IMR-90 (cell line): ENCODE measurements at regions not wholly inside any gene's neighbourhood (a gene's known extent, or its start where the extent isn't known, plus 50 kb on each side); places are given as distances from the start of the nearest gene placed in this dataset.

Experiments used
- ATAC-seq: fragments of 200-7000 bp; cut with Tn5 transposase; 2 replicates; pipeline ENCODE4 v1.9.1; 2020; ENCODE audit warnings: low read depth, mild to moderate bottlenecking, moderate library complexity
- BruUV-seq: library from RNA; stranded (reverse); fragments of 400-500 nt; replicated peaks from 2 replicates; lab custom pipeline; 2021; lab: Mats Ljungman, UMichigan
- CTCF ChIA-PET: fragments of 300-600 bp; formaldehyde crosslinking; extraction: SDS; loops from one replicate; lab custom pipeline; 2021; ENCODE audit warnings: antibody characterized with exemption; lab: Yijun Ruan, JAX
- POLR2A ChIA-PET: fragments of 300-600 bp; sonication (Branson Sonifier 250); formaldehyde crosslinking; loops from one replicate; lab custom pipeline; 2022; ENCODE audit warnings: antibody characterized with exemption; ENCODE audit not compliant: unreplicated experiment; lab: Charles Lee
- DNase-seq: peaks from one replicate; pipeline ENCODE4 v3.0.0; 2013
- H2AFZ ChIP-seq: replicated peaks from 2 replicates; pipeline ENCODE3; 2013; ENCODE audit warnings: low read length, mild to moderate bottlenecking; ENCODE audit not compliant: poor library complexity
- H2AK5ac ChIP-seq: 2 replicates; pipeline ENCODE4 v1.6.1; 2013; ENCODE audit warnings: low read depth, low read length, inconsistent platforms
- H2AK9ac ChIP-seq: replicated peaks from 2 replicates; pipeline ENCODE3; 2013; ENCODE audit warnings: mild to moderate bottlenecking, low read depth, low read length, moderate library complexity; ENCODE audit not compliant: poor library complexity
- H2BK120ac ChIP-seq: 2 replicates; pipeline ENCODE4 v1.6.1; 2013; ENCODE audit warnings: low read depth, low read length, inconsistent platforms
- H2BK15ac ChIP-seq: 3 replicates; pipeline ENCODE4 v1.6.1; 2013; ENCODE audit warnings: low read depth, low read length, inconsistent platforms
- H2BK20ac ChIP-seq: 2 replicates; pipeline ENCODE4 v1.6.1; 2013; ENCODE audit warnings: low read depth, mild to moderate bottlenecking, inconsistent platforms, low read length, moderate library complexity
- H2BK5ac ChIP-seq: 2 replicates; pipeline ENCODE4 v1.6.1; 2013; ENCODE audit warnings: mild to moderate bottlenecking, low read depth, low read length, inconsistent platforms; ENCODE audit not compliant: poor library complexity, severe bottlenecking
- H3K14ac ChIP-seq: replicated peaks from 2 replicates; pipeline ENCODE4 v1.6.1; 2013; ENCODE audit warnings: low read depth, low read length, inconsistent platforms
- H3K18ac ChIP-seq: 2 replicates; pipeline ENCODE4 v1.6.1; 2013; ENCODE audit warnings: low read depth, low read length, control low read depth
- H3K23ac ChIP-seq: 2 replicates; pipeline ENCODE4 v1.6.1; 2013; ENCODE audit warnings: low read depth, low read length, inconsistent platforms
- H3K27ac ChIP-seq: 2 replicates; pipeline ENCODE4 v1.5.1; 2013; ENCODE audit warnings: mild to moderate bottlenecking, control low read depth, low read length; ENCODE audit not compliant: insufficient read depth
- H3K27me3 ChIP-seq: 2 replicates; pipeline ENCODE4 v1.6.1; 2013; ENCODE audit warnings: low read length; ENCODE audit not compliant: control insufficient read depth, insufficient read depth
- H3K36me3 ChIP-seq: 2 replicates; pipeline ENCODE4 v1.6.1; 2013; ENCODE audit warnings: low read length, mixed read lengths; ENCODE audit not compliant: control insufficient read depth, insufficient read depth
- H3K4ac ChIP-seq: 2 replicates; pipeline ENCODE4 v1.6.1; 2013; ENCODE audit warnings: low read depth, low read length, inconsistent platforms
- H3K4me1 ChIP-seq: 2 replicates; pipeline ENCODE4 v1.6.1; 2013; ENCODE audit warnings: low read length, mixed read lengths; ENCODE audit not compliant: control insufficient read depth, insufficient read depth
- H3K4me2 ChIP-seq: 2 replicates; pipeline ENCODE4 v1.6.1; 2013; ENCODE audit warnings: low read depth, mild to moderate bottlenecking, control low read depth, low read length, moderate library complexity
- H3K4me3 ChIP-seq: 2 replicates; pipeline ENCODE4 v1.5.1; 2013; ENCODE audit warnings: low read depth, mild to moderate bottlenecking, control low read depth, low read length, moderate library complexity; ENCODE audit not compliant: insufficient read depth
- H3K56ac ChIP-seq: 2 replicates; pipeline ENCODE4 v1.6.1; 2013; ENCODE audit warnings: low read length, inconsistent platforms; ENCODE audit not compliant: insufficient read depth; ENCODE audit errors: extremely low read depth
- H3K79me1 ChIP-seq, 2 experiments: 2 replicates each; pipeline ENCODE4 v1.6.1; 2013; ENCODE audit warnings: low read length in 2 of 2, inconsistent platforms in 1 of 2, low read depth in 1 of 2
- H3K9ac ChIP-seq: 2 replicates; pipeline ENCODE4 v1.6.1; 2013; ENCODE audit warnings: low read depth, low read length, control low read depth
- H3K9me1 ChIP-seq: 2 replicates; pipeline ENCODE4 v1.6.1; 2013; ENCODE audit warnings: low read length, inconsistent platforms; ENCODE audit not compliant: insufficient read depth
- H3K9me3 ChIP-seq: 2 replicates; pipeline ENCODE4 v1.6.1; 2013; ENCODE audit warnings: low read length; ENCODE audit not compliant: control insufficient read depth, insufficient read depth
- H4K20me1 ChIP-seq: 2 replicates; pipeline ENCODE4 v1.6.1; 2013; ENCODE audit warnings: low read length, inconsistent platforms; ENCODE audit not compliant: insufficient read depth
- H4K5ac ChIP-seq: 2 replicates; pipeline ENCODE4 v1.6.1; 2013; ENCODE audit warnings: mild to moderate bottlenecking, low read depth, low read length, control low read depth
- H4K8ac ChIP-seq, 2 experiments: 2 replicates each; pipeline ENCODE4 v1.6.1; 2013; ENCODE audit warnings: low read depth in 2 of 2, low read length in 2 of 2, control low read depth in 1 of 2, inconsistent platforms in 1 of 2
- H4K91ac ChIP-seq: 2 replicates; pipeline ENCODE4 v1.6.1; 2013; ENCODE audit warnings: low read depth, low read length, inconsistent platforms; ENCODE audit not compliant: insufficient read depth
- BHLHE40 ChIP-seq: fragments of 150-350 bp; IDR thresholded peaks from 2 replicates; pipeline ENCODE4 v1.6.1; 2016; ENCODE audit warnings: mild to moderate bottlenecking, low read depth, low read length
- CEBPB ChIP-seq: IDR thresholded peaks from 2 replicates; pipeline ENCODE4 v1.6.1; 2012; ENCODE audit warnings: low read depth, low read length, improper control_type of control experiment
- CHD1 ChIP-seq: IDR thresholded peaks from 2 replicates; pipeline ENCODE4 v1.6.1; 2012; ENCODE audit warnings: low read depth, low read length, improper control_type of control experiment
- FOS ChIP-seq: fragments of 150-350 bp; IDR thresholded peaks from 2 replicates; pipeline ENCODE4 v1.6.1; 2016; ENCODE audit warnings: low read depth, low read length
- MAFK ChIP-seq: IDR thresholded peaks from 2 replicates; pipeline ENCODE4 v1.6.1; 2012; ENCODE audit warnings: low read depth, low read length, improper control_type of control experiment
- MAZ ChIP-seq: IDR thresholded peaks from 2 replicates; pipeline ENCODE4 v1.6.1; 2012; ENCODE audit warnings: low read depth, mild to moderate bottlenecking, low read length, improper control_type of control experiment, moderate library complexity, borderline replicate concordance
- MXI1 ChIP-seq: IDR thresholded peaks from 2 replicates; pipeline ENCODE4 v1.6.1; 2012; ENCODE audit warnings: low read depth, mild to moderate bottlenecking, low read length, moderate library complexity, borderline replicate concordance
- NFE2L2 ChIP-seq: fragments of 150-350 bp; IDR thresholded peaks from 2 replicates; pipeline ENCODE4 v1.6.1; 2016; ENCODE audit warnings: low read depth, mild to moderate bottlenecking, low read length
- POLR2A ChIP-seq: IDR thresholded peaks from 2 replicates; pipeline ENCODE4 v1.6.1; 2012; ENCODE audit warnings: mild to moderate bottlenecking, low read depth, low read length
- RAD21 ChIP-seq: IDR thresholded peaks from 2 replicates; pipeline ENCODE4 v1.6.1; 2012; ENCODE audit warnings: low read length, improper control_type of control experiment
- RCOR1 ChIP-seq: IDR thresholded peaks from 2 replicates; pipeline ENCODE4 v1.6.1; 2012; ENCODE audit warnings: mild to moderate bottlenecking, low read length, improper control_type of control experiment; ENCODE audit not compliant: insufficient replicate concordance
- RFX5 ChIP-seq: IDR thresholded peaks from 2 replicates; pipeline ENCODE4 v1.8.0; 2012; ENCODE audit warnings: low read depth, mild to moderate bottlenecking, low read length, moderate library complexity
- SMC3 ChIP-seq: fragments of 150-350 bp; IDR thresholded peaks from 2 replicates; pipeline ENCODE4 v1.6.1; 2016; ENCODE audit warnings: low read depth, mild to moderate bottlenecking, antibody characterized with exemption, low read length, moderate library complexity
- WGBS, 2 experiments: methylation state at CpG; one replicate each; pipeline versions ENCODE4 v1.1.5 to v1.1.7; 2013; ENCODE audit warnings: missing lambda C conversion rate in 2 of 2; ENCODE audit not compliant: insufficient read length in 1 of 2; ENCODE audit errors: extremely low coverage in 2 of 2; 5-methylcytosine and 5-hydroxymethylcytosine counted together
- dilution Hi-C: fragments of 300-500 bp; cut with HindIII; formaldehyde crosslinking; loops from one replicate; pipeline ENCODE4 v1.14.3; 2018; ENCODE audit warnings: low sequenced_read_pairs; ENCODE audit not compliant: unreplicated experiment
- in situ Hi-C: fragments of 300-500 bp; cut with MboI; formaldehyde crosslinking; loops from 3 replicates; pipeline ENCODE4 v1.14.3; 2019; ENCODE audit warnings: low sequenced_read_pairs, inconsistent platforms, mixed read lengths
- intact Hi-C: fragments of 100-400 bp; cut with micrococcal nuclease; formaldehyde crosslinking; loops from 2 replicates; pipeline ENCODE4 v1.10.0; 2022
- TF ChIP-seq, protein P1 (sequence below): fragments of 150-350 bp; IDR thresholded peaks from 2 replicates; pipeline ENCODE4 v1.6.1; 2016; ENCODE audit warnings: low read depth, mild to moderate bottlenecking, low read length, moderate library complexity, borderline replicate concordance
- TF ChIP-seq, protein P2 (sequence below): fragments of 150-350 bp; IDR thresholded peaks from 2 replicates; pipeline ENCODE4 v1.6.1; 2017; ENCODE audit warnings: mild to moderate bottlenecking, antibody characterized with exemption, low read length, low read depth
- TF ChIP-seq, protein P3 (sequence below): conservative IDR thresholded peaks from 2 replicates; pipeline ENCODE4 v1.5.1; 2012; ENCODE audit warnings: mild to moderate bottlenecking, low read depth, low read length, improper control_type of control experiment

DNA sequence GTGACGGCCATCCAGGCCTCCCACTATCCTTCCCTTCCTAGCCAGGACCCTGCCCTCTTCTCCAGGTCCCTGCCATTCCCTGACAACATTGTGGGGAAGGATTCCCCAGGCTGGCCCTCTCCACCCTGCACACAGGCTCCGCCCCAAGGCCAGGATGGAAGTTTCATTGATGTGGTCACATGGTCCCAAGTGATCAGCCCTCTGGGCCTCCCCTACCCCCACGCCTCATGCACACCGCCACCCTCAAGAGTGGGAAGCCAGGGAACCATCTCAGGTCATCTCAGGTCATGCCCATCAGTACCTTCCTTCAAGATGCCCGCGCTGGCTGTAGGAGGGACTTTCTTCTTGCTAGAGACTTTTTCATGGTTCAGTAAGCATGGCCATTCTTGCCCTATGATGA, 514.8 kb upstream of the RAB6C start:
- Histone ChIP-seq H3K14ac (no peak overlapping the region), H3K27ac (no peak overlapping the region), H3K23ac (no peak overlapping the region), H3K4me1 (no peaks in the 10 kb centered on the region), H2BK20ac (no peak overlapping the region), H3K9me1 (no peaks in the 10 kb centered on the region), H2AK5ac (no peak overlapping the region), H4K8ac (no peak overlapping the region), H3K4me3 (no peak overlapping the region), H3K56ac (no peak overlapping the region), H3K9ac (no peak overlapping the region), H3K18ac (no peak overlapping the region), H3K27me3 (no peaks in the 10 kb centered on the region), H2BK120ac (no peak overlapping the region), H2BK15ac (no peak overlapping the region), H2AFZ (no peak overlapping the region), H2BK5ac (no peak overlapping the region), H3K9me3 (peaks cover 62% of the 10 kb centered on the region), H4K91ac (no peak overlapping the region), H2AK9ac (no peak overlapping the region), H3K79me1 (no peaks in the 10 kb centered on the region), H3K36me3 (no peaks in the 10 kb centered on the region), H4K20me1 (no peaks in the 10 kb centered on the region), H3K4me2 (no peak overlapping the region), H3K4ac (no peak overlapping the region), H4K5ac (no peak overlapping the region)
- ChIA-PET POLR2A (no interaction called here), CTCF (no interaction called here)
- dilution Hi-C loops (no loop called here), in situ Hi-C loops (no loop called here), intact Hi-C loops (no loop called here)
- DNase-seq = no peak
- no TSS peak for BruUV-seq
- WGBS, 2 experiments = no CpG with 5 or more reads among the region's 6 CpGs
- ATAC-seq = no peak
- TF ChIP-seq BHLHE40 (no peak), MAFK (no peak), RAD21 (no peak), RFX5 (no peak), CHD1 (no peak), CEBPB (no peak), RCOR1 (no peak), NFE2L2 (no peak), FOS (no peak), MXI1 (no peak), POLR2A (no peak), SMC3 (no peak), MAZ (no peak)
- TF ChIP-seq, protein P1, sequence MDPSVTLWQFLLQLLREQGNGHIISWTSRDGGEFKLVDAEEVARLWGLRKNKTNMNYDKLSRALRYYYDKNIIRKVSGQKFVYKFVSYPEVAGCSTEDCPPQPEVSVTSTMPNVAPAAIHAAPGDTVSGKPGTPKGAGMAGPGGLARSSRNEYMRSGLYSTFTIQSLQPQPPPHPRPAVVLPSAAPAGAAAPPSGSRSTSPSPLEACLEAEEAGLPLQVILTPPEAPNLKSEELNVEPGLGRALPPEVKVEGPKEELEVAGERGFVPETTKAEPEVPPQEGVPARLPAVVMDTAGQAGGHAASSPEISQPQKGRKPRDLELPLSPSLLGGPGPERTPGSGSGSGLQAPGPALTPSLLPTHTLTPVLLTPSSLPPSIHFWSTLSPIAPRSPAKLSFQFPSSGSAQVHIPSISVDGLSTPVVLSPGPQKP = no peak
- TF ChIP-seq, protein P2, sequence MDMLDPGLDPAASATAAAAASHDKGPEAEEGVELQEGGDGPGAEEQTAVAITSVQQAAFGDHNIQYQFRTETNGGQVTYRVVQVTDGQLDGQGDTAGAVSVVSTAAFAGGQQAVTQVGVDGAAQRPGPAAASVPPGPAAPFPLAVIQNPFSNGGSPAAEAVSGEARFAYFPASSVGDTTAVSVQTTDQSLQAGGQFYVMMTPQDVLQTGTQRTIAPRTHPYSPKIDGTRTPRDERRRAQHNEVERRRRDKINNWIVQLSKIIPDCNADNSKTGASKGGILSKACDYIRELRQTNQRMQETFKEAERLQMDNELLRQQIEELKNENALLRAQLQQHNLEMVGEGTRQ = no peak
- TF ChIP-seq, protein P3, sequence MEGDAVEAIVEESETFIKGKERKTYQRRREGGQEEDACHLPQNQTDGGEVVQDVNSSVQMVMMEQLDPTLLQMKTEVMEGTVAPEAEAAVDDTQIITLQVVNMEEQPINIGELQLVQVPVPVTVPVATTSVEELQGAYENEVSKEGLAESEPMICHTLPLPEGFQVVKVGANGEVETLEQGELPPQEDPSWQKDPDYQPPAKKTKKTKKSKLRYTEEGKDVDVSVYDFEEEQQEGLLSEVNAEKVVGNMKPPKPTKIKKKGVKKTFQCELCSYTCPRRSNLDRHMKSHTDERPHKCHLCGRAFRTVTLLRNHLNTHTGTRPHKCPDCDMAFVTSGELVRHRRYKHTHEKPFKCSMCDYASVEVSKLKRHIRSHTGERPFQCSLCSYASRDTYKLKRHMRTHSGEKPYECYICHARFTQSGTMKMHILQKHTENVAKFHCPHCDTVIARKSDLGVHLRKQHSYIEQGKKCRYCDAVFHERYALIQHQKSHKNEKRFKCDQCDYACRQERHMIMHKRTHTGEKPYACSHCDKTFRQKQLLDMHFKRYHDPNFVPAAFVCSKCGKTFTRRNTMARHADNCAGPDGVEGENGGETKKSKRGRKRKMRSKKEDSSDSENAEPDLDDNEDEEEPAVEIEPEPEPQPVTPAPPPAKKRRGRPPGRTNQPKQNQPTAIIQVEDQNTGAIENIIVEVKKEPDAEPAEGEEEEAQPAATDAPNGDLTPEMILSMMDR = no peak
